TTC549 (cell line): ENCODE measurements at regions not wholly inside any gene's neighbourhood (a gene's known extent, or its start where the extent isn't known, plus 50 kb on each side); places are given as distances from the start of the nearest gene placed in this dataset.

ENCODE experiments used
- FAIRE-seq: peaks from 2 replicates; lab custom pipeline; 2012; peaks lifted over from hg19 to GRCh38; lab: Jason Lieb, UNC

DNA sequence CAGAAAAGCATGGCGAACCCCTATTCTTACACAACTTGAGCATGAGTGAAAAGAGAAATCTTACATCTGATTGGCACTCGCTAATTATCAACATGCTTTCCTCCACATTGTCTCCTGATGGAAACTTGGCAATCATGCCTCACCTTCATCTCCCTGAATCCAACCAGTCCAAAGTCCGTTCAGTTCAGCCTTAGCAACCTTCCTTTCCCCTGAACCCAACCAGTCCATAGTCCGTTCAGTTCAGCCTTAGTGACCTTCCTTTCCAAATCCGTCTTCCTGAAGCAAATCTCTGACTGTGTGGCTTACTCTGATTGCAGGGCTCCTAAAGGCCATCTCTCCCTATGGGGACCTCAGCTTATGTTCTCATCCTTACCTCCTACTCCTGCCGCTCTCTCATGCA, 538.3 kb upstream of the CLINT1 start:
- no peak for FAIRE-seq

DNA sequence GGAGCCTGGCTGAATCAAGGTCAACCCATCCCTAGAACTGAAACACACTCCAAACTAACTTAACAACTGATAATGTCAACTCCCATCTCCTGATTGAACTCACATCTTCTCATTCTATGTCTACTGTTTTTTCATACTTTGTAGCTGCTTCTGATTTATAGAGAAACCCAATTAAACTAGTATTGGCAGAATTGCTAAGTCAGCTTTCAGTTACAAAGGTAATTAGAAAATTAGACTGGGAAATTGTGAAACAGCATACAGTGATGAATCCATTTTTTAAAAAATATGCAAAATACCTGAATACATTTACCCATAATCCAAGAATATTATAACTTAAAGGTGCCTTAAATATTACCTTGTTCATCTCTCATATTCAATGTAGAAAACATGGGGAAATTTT, 535.2 kb upstream of the CLINT1 start:
- no peak for FAIRE-seq

DNA sequence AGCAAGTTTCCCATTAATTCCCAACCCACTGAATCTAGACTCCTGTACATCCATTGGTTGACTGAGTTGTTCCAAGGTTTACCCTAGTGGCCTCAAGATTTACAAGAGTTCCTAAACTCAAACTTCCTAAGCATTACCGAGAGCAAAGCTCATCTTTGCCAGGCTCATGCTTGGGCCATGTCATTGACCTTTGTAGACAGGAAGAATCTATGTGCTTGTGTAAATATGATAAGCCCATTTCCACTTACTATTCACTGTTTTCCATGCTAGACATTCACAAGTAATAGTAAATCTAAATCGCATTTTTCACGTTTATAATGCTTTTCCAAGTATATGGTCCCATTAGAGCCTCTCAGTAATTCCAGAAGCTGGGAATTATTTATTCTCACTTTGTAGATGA, 534.5 kb upstream of the CLINT1 start:
- FAIRE-seq: no peak

DNA sequence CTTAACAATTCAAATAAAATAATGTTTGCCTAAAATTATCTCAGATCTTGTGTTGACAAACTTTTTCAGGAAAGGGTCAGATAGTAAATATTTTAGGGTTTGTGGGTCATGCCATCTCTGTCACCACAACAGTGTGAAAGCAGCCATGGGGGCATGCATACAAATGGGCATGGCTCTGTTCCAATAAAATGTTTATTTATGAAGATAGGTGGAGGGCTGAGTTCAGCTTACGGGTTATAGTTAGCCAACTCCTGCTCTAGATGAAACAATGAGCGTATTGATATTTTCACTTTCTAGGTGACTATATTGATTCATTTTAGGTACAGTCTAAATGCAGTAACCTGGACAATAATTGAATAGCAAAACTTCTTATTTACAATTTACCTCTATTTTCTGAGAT, 533.8 kb upstream of the CLINT1 start:
- no peak for FAIRE-seq

DNA sequence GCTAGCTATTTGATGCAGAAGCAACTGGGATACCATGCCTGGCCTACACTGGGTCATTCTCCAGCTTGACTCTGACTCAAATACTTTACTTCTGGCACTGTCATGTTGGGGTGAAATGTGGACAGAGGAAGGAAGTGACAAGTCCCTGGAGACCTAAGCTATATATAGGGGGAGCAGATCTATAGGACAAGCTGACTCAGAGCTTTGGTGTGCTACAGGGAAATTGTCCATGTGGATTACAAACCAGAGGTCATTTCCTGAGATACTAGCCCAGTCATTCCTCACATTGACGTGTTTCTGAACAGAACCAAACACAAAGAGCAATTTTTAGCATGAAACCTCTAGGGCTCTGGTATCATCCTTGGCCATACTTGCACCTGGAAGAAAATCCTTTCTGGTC, 531.6 kb upstream of the CLINT1 start:
- FAIRE-seq: no peak

DNA sequence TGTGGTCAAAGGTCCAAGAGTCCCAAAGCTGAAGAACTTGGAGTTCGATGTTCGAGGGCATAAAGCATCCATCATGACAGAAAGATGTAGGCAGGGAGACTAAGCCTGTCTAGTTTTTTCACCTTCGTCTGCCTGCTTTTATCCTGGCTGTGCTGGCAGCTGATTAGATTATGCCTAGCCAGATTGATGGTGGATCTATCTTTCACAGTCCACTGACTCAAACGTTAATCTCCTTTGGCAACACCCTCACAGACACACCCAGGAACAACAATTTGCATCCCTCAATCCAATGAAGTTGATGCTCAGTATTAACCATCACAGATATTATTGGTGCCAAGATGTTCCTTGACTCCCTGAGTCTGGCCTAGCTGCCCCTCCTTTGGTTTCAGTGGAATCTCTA, 530.8 kb upstream of the CLINT1 start:
- no peak for FAIRE-seq

DNA sequence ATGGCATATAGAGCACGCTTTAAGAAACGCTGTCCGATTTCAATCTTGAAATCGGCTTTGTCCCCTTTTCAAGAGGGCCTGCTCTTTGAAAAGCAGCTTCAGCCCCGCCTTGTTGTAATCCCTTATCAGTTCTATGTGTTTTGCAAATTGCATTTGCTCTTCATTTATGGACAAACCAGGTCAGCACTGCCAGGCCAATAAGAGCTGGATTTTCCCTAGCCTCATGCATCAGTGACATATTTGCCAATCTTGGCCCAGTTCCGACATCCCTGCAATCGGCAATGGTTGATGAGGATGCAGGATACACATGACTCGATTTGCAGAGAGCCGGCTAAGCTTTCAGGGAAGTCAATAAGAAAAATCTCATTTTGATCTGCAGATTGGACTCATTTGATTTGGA, 529.1 kb upstream of the CLINT1 start:
- no peak for FAIRE-seq

DNA sequence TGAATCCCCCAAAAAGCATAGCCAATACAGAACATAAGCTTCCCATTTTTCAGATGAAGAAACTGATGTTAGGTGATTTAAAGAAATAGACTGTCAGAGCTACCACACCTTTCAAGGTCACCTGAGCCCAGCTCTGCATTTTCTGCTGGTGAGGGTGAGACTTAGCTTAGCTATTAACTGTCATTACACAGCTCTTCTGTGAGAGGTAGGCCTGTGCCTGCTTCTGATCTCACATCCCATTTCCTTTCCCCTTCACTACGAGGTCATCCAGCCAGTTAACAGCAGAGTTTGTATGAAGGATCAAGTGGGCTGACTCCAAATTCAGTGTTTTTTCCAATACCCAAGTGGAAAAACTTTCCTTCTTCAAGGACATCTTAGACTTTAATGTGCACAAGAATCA, 528.6 kb upstream of the CLINT1 start:
- no peak for FAIRE-seq

DNA sequence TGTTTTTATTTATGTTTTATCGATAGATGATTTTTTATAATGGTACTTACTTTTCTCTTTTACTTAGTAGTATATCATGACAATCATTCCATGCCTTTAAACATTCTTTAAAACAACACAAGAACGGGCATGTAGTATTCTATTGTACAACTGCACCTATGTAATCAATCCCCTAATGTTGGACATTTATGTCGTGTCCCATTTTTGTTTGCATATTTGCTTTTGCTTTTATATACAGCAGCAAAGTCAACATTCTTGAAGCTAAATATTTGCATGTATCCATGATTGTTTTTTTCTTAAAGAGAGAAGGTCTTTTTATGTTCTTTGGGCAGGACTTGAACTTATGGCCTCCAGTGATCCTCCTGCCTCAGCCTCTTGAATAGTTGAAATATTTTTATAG, 527.0 kb upstream of the CLINT1 start:
- no peak for FAIRE-seq

DNA sequence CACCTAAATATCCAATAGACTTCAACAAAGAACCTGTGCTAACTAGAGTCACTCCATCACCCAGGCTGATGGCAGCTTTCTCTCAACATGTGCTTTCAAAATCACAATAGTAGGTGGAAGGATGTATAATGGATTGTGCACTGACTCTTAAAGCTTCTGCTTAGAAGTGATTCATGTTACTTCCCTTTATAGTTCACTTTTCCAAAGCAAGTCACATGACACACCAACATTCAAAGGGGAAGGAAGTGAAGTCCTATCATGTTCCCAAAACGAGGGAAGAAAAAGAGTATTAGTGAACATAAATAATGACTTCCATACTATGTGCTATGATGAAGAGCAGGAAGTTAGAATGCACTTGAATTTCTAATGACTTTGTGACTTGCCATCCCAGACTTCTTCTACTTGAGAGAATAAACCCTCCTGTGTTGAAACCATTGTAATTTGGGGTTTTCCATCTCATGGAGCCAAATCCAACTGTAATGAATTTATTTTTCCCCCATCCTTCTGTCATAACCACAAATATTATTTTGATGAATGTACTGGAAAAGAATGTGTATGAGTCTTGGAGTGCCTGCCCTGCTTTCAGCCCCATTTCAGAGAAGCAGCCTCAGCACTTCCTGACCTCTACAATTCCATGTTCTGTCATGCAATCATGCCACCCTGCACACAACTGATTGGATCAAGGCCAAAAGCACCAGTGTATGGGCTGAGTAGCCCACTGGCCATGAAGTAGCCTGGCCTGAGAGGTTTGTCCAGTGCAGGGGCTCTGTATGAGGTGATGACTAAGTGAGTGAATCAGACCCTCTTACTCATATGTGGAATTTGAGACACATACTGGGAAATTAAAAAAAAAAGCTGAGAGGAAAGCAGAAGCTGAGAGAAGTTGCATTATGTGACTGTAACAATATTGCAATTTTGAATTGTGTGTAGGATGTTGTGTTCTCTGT, 525.9 kb upstream of the CLINT1 start:
- FAIRE-seq: no peak

DNA sequence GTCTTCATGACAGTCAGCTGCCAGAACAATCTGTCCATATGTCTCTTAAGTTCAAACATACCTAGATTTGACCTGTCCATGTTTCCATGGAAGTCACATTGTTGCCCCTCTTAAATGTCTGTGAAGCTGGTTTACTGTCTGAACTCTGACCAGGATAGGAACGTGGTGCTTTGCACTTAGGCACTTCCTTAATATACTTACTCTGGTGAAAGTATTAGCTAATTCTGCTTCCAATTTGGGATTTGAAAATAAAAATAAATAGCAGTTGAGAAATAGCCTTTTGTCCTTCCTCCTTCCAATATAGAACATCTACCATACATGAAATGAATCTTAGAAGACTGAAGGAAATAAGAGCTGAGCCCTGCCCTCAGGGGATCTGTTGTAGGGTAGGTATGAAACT, 524.5 kb upstream of the CLINT1 start:
- no peak for FAIRE-seq

DNA sequence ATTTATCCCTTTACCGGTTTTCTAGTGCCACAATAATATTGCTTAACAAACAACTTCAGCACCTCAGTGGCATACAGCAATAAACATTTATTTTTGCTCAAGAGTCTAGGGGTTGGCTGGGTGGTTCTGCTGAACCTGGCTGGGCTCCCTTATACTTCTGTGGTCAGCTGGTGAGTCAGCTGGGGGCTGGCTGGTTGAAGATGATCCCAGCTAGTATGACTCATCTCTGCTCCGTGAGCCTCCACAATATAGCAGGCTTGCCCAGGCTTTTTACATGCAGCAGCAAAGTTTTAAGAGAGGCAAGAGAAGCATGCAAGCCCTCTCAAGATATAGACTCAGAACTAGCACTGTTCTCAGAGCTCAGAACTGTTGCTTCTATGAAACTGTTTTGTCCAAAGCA, 523.5 kb upstream of the CLINT1 start:
- no peak for FAIRE-seq

DNA sequence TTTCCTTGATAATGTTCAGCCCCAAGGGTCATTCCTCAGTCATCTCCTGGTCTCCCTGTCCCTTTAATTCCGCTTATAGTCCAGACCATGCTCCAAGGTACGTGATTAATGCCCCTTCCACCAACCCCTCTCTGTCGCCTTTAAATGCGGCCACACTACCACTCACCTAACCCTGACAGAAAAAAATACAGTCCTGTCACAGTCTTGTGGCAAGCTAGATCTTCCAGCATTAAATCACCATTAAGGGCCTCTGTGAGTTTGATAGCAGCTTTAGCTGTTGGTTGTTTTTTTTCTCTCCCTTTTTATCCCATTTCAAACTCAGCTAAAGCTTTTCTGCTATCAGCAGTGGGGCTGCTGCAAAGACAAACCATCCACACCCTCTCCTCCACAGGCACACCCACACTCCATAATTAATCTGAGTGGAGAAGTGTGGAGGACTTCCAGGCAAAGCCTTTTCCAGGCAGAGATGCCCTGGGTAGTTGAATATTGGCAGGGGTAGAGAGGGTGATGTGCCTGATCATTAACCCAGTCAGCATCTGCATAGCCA, 522.7 kb upstream of the CLINT1 start:
- FAIRE-seq: no peak

DNA sequence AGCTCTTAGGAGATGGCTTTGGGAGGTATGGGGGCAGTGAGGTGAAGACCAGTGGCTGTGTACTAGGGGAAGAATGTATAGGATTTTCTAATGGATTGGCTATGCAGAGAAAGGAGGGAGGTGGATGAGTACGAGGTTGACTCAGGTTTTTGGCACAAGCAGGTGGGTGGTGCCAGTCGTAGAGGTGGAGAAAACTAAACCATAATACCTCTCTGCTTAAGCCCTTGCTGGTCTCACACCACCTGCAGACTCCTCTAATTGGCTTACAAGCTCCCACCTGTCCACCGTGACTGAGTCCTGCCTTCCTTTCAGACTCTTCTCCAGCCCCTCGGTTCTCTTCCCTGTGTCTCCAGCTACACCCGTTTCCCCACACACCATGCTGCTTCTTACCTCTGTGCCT, 521.7 kb upstream of the CLINT1 start:
- no peak for FAIRE-seq

DNA sequence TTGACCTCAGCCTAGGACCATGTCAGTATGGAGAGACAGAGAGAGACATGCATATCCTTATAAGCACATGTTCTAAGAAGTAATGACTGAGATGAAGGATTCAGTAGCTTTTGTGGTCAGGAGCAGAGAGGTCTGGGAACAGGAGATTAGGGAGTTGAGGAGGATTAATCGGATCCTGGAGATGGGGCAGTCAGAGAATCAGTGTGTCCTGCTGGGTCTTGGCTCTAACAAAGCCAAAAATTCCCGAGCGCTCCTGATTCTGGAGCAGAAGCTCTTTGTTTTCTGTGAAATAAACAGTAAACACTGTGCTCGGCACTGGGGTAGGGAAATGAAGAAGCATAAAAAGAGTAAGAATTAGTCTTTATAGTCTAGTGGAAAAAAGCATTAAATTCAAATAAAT, 520.0 kb upstream of the CLINT1 start:
- FAIRE-seq: no peak

DNA sequence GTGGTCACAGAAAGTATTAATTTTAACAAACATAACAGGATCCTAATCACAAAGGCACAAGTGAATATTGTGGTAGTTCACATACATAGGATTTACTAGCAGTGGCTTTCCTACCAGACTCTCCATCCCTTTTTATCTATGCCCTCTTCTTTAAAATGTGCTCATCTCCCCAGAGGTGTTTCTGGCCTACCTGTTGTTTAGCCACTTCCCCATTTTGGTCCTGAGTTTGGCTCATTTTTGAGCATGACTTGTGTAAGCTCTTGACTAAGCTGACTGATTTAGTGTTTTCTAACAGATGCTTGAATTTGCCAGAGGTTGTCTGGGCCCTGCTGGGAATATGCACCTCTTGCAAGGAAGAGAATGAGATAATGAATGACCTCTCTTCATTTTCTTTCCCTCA, 517.7 kb upstream of the CLINT1 start:
- FAIRE-seq: no peak

DNA sequence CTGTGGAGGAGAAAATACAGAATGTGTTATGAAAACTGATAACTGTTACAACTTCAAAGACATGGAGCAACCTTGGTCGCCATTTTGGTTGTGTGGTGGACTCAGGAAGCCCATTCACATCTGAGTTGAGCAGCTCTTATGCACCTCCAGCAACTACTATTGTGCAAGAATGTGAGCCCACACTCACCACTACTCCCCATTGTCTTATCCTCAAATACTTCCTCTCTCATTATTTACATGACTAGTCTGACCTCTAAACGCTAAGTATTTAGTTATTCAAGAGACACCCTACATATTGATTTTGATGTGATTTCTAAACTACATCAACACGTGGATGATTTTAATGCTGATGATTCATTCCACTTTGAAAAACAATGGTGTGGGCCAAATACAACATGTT, 516.6 kb upstream of the CLINT1 start:
- FAIRE-seq: no peak

DNA sequence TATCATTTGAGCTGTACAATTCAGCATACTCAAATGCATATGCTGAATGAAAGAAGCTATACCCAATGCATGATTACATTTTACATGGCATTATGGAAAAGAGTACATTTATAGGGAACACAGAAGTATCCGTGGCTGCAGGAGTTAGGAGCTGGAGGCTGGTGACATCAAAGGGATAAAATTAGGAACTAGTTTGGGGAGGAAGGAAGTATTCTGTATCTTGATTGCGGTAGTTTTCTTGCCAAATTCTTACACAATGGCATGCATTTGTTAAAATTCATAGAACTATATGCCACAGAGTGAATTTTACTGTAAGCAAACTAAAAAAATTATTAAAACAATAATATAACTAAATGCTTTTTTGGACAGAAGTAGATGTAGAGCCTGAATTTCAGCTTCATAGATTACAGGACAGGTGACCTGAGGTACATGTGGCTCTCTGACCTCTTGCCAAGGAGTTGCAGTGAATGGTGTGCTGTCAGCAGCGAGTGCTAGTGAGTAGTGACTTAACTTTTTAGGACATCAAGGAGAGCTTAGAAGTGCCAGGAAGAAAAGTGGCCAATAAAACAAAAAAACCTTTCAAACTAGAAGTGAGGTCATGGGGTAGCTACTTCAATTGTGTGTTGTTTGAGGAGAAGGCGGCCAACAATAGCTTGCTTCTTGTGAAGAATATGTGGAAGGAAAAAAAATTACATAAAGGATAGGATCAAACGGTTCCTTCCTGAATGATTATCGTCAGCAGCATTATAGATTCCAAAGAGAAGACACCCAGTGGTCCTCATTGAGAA, 514.9 kb upstream of the CLINT1 start:
- FAIRE-seq: no peak

DNA sequence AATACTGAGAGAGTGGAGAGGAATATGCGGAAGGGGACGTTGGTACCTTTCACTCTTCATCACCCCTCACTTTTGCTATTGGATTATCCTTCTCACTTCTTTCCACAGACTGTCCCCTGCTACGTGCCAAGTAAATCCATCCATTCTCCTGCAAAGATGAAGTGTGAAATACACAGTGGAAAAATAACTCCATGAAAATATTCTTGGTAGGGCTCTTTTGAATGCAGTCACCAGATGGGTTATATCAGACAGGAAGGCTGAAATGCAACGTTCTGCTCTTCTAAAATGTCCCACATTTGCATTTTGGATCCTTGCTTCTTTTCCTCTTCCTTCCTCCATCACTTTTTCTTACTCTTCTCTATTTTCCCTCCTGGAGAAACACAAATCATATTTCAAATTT, 510.3 kb upstream of the CLINT1 start:
- no peak for FAIRE-seq

DNA sequence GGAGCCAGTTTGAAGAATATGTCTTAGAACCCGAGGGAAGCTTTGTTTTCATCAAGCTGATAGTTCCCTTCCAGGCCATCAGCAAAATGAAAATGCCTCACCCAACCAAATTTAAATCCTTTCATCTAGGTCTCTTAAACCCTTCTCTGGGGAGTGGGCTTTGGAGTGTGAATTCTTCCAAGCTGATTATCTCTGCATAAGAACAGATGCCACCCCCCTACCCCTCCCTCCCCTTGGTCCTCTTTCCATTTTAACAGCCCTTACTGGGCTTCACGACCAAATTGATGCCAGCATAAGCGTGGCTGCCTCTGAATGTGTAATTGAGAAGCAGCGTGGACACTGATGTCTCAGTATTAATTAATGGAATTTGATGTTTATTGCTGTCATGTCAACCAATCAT, 509.7 kb upstream of the CLINT1 start:
- no peak for FAIRE-seq

DNA sequence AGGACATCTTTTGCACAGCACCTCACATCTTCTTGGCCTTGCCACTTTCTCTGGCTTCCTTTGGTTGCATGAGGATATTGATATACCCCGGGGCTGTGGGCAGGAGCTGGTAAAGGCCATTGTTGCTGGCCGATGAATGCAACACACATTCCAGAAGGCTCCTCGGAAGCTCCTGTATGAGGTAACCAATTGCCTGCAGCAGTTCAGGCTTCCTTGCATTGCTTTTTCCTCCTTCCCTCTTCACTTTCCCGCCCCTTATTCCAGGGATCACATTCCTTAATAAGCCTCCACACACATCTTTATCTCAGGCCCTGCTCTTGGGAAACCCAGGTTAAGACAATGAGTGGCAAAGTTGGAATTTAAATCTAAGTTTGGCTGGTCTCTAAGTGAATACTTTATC, 505.4 kb upstream of the CLINT1 start:
- FAIRE-seq: no peak

DNA sequence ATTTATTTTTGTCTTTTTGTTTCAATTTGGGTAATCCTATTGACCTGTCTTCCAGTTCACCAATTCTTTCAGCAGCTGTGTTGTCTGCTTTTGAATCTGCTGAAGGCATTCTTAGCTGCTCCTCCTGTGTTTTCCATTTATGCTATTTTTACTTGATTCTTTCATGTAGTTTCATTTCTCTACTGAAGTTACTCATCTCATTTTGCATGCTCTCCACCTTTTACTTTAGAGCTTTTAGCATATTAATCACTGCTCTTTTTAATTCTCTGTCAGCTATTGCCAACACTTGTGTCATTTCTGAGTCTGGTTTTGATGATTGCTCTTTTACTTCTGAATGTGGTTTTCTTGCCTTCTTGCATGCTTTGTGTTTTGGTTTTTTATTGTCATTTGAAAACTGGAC, 496.0 kb upstream of the CLINT1 start:
- no peak for FAIRE-seq

DNA sequence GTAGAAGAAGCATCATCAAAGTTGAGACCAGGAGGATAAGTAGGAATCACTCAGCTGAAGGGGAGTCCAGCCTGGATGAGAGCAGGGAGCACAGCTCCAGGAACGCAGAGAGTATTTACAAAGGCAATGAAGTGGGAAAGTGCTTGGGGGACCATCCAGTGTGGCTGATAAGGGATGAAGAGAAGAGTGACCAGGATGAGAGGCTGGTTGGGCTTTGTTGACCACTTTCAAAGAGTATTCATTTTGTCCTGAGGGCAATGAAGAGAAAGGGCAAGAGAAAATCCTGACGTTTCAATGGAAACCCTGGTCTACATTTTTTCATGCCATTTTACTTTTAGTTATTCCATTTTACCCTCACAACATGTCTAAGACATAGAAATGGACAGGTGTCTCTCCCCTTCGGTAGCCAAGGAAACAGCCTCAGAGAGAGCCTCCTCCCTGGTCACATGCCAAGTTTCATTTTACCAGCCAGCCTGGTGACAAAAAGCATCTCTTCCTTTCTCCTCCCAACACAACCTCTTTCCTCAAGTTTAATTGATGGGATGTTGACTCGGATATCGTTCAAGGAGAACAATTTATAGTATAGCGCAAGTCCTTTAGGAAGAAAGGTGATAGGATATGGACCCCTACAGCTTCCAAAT, 492.7 kb upstream of the CLINT1 start:
- no peak for FAIRE-seq
